SW 1271 (cell line): ENCODE measurements at regions not wholly inside any gene's neighbourhood (a gene's known extent, or its start where the extent isn't known, plus 50 kb on each side); places are given as distances from the start of the nearest gene placed in this dataset.
A peak's percentile ranks its signal among the peaks of the same experiment; 100 is the strongest.
"Not testable (repeated sequence)": the region's sequence is repeated elsewhere in the genome, so short reads cannot be mapped to it uniquely, and the experiment has no call there.

Experiments used
- DNase-seq, 2 experiments: peaks; one replicate each; lab custom pipeline; 2025; lab: John Stamatoyannopoulos, UW

GRCh38 chrX:118215346-118215745 lies 98.7 kb upstream of the KLHL13 start:
- DNase-seq = no peak

DNA sequence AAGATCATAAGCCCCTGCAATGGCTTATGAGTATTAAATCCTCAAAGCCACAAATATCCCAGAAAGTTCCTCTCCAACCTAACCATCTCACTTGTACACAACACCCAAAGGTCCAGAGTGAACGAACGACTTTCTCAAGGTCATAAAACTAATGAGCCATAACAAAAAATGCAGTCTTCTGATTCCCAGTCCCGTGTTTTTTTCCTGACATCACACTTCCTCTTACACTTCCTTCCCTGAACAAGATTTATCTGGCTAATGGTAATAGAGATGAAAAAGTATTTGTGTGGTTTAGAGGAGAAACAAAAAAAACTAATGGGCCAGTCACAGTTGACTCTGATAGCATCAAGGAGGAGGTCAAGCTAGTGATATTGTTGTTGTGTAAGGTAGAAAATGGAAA lies 99.5 kb upstream of the KLHL13 start:
- no peak for DNase-seq

- no peak for DNase-seq
These were observed 99.9 kb upstream of the KLHL13 start for GRCh38 chrX:118216509-118216908.

GRCh38 chrX:118218079-118218478 lies 101.5 kb upstream of the KLHL13 start:
- no peak for DNase-seq

GRCh38 chrX:118218940-118219339 lies 102.3 kb upstream of the KLHL13 start:
- DNase-seq = no peak

DNA sequence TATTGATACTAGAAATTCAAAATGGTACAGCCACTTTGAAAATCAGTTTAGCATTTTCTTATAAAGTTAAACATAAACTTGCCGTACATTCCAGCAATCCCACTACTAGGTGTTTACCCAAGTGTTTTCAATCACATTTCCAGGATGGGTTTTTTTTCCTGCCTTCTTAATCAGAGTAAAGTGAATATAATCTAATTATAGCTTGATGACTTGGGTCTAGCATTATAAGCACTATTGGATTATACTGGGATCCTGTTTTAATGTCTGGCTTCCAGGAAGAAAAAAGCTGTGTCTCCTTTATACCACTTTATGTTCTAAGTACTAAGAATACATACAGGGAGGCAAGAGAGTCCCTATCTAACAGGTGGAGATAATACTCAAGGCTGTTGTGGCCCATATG lies 103.3 kb upstream of the KLHL13 start:
- DNase-seq = no peak

DNA sequence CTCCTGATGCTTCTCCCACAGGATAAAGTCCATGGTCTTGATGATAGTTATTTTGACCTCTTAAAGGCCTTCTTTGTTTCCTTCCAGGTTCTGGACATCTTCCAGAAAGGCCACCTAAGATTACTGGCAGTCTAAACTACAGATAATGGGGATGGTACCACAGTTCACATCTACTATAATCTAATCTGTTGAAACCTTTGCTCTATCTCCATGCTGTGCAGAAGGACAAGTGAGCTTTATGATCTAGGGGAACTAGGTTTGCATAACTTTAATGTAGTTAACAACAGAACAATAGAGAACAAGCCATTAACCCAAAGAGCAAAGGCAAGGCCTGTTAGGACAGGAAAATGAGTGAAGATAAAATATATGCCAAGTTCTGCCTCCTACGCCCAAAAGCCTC lies 103.9 kb upstream of the KLHL13 start:
- DNase-seq = no peak

DNA sequence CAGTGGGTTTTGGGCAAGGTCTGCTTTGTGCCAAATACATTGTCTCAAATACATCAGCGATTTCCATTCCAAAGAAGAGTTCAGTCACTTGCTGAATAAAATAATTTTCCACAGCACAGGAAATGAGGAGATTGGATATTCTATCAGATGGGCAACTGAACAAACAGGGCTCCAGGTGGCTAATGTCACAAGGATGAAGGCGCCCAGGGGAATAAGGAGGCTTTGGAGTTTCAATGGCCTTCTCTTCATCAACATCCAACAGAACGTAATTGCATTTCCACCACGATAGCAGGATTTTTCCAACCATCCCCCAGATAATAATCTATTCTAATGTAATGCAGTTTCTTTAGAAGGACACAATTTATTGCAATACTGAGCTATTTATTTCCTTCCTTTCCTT lies 104.7 kb upstream of the KLHL13 start:
- no peak for DNase-seq

DNA sequence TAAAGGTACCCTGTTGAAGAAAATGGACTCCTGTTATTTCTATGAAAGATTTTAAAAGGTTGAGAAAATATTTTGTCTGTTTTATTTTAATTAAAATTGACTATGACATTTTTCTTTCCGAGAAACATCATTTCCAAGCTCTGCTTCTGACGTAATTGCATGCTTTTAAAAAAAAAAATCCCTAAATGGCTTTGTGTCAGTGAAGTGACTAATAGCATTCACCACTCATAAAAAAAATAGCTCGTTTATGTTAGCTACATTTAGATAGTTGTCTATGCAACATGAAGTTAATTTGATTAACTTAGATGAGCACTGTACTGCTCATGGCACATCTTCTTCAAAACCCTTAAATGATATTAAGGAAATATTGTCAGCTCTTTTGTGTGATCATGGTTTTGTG lies 105.1 kb upstream of the KLHL13 start:
- no peak for DNase-seq

DNA sequence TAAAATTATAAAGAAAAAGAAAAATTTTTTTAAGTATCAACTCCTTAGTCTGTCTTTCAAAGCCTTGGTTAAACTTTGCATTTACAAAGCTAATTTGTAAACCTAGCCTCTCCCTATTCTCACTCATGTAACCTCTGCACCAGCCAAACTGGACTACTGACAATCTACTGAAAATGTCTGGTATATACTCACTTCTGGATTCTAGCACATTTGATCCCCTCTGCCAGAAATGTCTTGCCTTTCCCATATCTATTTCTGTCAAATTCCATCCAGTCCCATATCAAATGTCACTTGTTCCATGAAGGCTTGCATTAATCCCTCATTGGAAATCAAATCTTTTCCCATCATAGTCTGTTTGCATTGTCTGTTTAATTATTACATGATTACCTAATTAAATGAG lies 105.8 kb upstream of the KLHL13 start:
- DNase-seq = no peak

- no peak for DNase-seq
These were observed 109.3 kb upstream of the KLHL13 start for GRCh38 chrX:118225711-118226428.

- DNase-seq = no peak
These were observed 111.4 kb upstream of the KLHL13 start for GRCh38 chrX:118228041-118228440.

- DNase-seq = no peak
These were observed 111.8 kb upstream of the KLHL13 start for GRCh38 chrX:118228456-118228855.

- DNase-seq = no peak
These were observed 114.4 kb upstream of the WDR44 start for GRCh38 chrX:118231464-118231863.

- DNase-seq = no peak
These were observed 106.6 kb upstream of the WDR44 start for GRCh38 chrX:118239178-118239870.

GRCh38 chrX:118239913-118240698 lies 105.8 kb upstream of the WDR44 start:
- no peak for DNase-seq

DNA sequence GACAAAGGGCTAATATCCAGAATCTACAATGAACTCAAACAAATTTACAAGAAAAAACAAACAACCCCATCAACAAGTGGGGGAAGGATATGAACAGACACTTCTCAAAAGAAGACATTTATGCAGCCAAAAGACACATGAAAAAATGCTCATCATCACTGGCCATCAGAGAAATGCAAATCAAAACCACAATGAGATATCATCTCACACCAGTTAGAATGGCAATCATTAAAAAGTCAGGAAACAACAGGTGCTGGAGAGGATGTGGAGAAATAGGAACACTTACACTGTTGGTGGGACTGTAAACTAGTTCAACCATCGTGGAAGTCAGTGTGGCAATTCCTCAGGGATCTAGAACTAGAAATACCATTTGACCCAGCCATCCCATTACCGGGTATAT lies 98.9 kb upstream of the WDR44 start:
- not testable (repeated sequence) for DNase-seq

DNA sequence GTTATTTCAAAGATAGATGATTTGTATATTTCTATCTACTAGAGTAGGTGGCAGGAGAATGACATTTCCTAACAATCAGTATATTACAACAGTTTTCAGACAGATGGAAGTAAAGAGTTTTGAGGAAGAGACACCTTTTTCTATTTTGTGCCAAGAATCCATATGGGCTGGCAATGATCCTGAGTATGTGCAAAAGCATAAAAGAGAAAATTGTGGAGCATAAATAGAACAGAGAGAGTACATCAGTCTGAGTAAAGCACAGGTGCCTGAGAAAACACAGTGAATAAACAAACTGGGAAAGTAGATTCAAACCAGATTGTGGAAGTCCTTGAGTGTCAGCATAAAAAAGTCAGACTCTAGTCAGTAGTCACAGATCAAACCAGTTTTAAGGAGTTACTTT lies 96.8 kb upstream of the WDR44 start:
- DNase-seq = no peak

- DNase-seq = no peak
These were observed 95.5 kb upstream of the WDR44 start for GRCh38 chrX:118250445-118250844.

GRCh38 chrX:118251271-118251670 lies 94.6 kb upstream of the WDR44 start:
- DNase-seq = no peak

GRCh38 chrX:118252967-118253366 lies 92.9 kb upstream of the WDR44 start:
- DNase-seq = no peak

GRCh38 chrX:118254611-118255010 lies 91.3 kb upstream of the WDR44 start:
- peak in 1 of 2 experiments; percentile 5 for DNase-seq

DNA sequence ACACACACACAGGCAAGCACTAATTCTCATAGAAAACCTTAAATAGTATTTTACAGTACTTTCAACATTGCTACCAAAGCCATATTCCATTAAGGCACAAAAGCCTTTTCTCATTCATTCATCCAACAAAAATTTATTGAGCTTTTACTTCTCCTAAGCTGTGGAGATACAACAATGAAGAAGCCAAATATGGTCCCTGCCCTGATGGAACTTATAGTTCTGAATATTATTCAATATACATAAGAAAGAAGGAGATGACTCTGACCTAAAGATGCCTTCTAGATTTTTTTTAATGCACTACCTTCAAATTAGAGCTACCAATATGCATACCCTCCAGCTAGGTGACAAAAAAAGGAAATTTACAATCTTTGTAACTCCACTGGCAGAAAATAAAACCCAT lies 90.0 kb upstream of the WDR44 start:
- no peak for DNase-seq
